ENCODE measurements at regions not wholly inside any gene's neighbourhood (a gene's known extent, or its start where the extent isn't known, plus 50 kb on each side); places are given as distances from the start of the nearest gene placed in this dataset.
"Not testable (repeated sequence)": the region's sequence is repeated elsewhere in the genome, so short reads cannot be mapped to it uniquely, and the experiment has no call there.

GRCh38 chr12:131267576-131267975, 313.9 kb downstream of the ADGRD1 start:
- Histone ChIP-seq H4K20me1 (ENCODE audit: insufficient read depth, low read depth, low read length) (no peaks in the 10 kb centered on the region), H3K79me2 (ENCODE audit: low read length) (no peaks in the 10 kb centered on the region), H3K27me3 (ENCODE audit: low read length) (no peaks in the 10 kb centered on the region), H3K9ac (ENCODE audit: low read length) (no peak overlapping the region), H3K27ac (ENCODE audit: low read length) (no peak overlapping the region), H2AFZ (ENCODE audit: low read length) (no peak overlapping the region), H3K4me2 (ENCODE audit: low read depth, low read length, poor library complexity, severe bottlenecking) (no peak overlapping the region), H3K4me1 (ENCODE audit: low read length) (no peaks in the 10 kb centered on the region), H3K36me3 (ENCODE audit: insufficient read depth, low read length) (no peaks in the 10 kb centered on the region), H3K9me2 (replicated peaks; ENCODE audit: insufficient read depth, low read length) (no peaks in the 10 kb centered on the region), H3K9me3 (ENCODE audit: low read length) (no peaks in the 10 kb centered on the region), H3K4me3 (ENCODE audit: low read length) (no peak overlapping the region)
- DNase-seq, result no peak

DNA sequence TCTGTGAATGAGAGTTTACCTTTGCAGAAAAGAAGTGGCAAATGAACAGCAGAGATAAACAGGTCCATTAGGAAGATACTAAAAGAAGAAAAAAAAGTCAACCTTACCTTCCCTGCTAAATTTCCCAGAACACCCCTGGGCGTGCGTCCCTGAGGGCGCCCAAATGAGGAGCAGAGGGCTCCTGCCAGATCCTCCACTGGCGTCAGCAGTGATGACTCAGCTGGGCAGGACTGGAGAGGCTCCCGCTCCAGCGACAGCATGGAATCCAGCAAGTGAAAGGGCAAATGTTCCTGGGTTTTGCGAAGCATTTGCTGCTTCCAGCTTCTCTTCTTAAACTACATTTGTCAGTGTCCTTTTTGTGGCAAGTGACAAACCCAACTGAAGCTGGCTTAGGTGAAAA, 314.4 kb downstream of the ADGRD1 start:
- not testable (repeated sequence) for H3K79me2 ChIP-seq (ENCODE audit: low read length); H3K4me3 ChIP-seq (ENCODE audit: low read length); H4K20me1 ChIP-seq (ENCODE audit: insufficient read depth, low read depth, low read length); H3K9me2 ChIP-seq (replicated peaks; ENCODE audit: insufficient read depth, low read length); H3K9me3 ChIP-seq (ENCODE audit: low read length); H3K27ac ChIP-seq (ENCODE audit: low read length); DNase-seq; H3K9ac ChIP-seq (ENCODE audit: low read length); H3K36me3 ChIP-seq (ENCODE audit: insufficient read depth, low read length); H3K4me2 ChIP-seq (ENCODE audit: low read depth, low read length, poor library complexity, severe bottlenecking); H3K27me3 ChIP-seq (ENCODE audit: low read length); H3K4me1 ChIP-seq (ENCODE audit: low read length); H2AFZ ChIP-seq (ENCODE audit: low read length)

GRCh38 chr12:131268571-131268970, 314.9 kb downstream of the ADGRD1 start:
- H3K4me1 ChIP-seq (ENCODE audit: low read length); H4K20me1 ChIP-seq (ENCODE audit: insufficient read depth, low read depth, low read length); H3K4me3 ChIP-seq (ENCODE audit: low read length); H2AFZ ChIP-seq (ENCODE audit: low read length); H3K9me2 ChIP-seq (replicated peaks; ENCODE audit: insufficient read depth, low read length); H3K36me3 ChIP-seq (ENCODE audit: insufficient read depth, low read length); H3K27me3 ChIP-seq (ENCODE audit: low read length); H3K79me2 ChIP-seq (ENCODE audit: low read length); DNase-seq; H3K27ac ChIP-seq (ENCODE audit: low read length); H3K9me3 ChIP-seq (ENCODE audit: low read length); H3K9ac ChIP-seq (ENCODE audit: low read length); H3K4me2 ChIP-seq (ENCODE audit: low read depth, low read length, poor library complexity, severe bottlenecking): not testable (repeated sequence)

- Histone ChIP-seq H3K27me3 (ENCODE audit: low read length) (no peaks in the 10 kb centered on the region), H3K79me2 (ENCODE audit: low read length) (no peaks in the 10 kb centered on the region), H3K27ac (ENCODE audit: low read length) (no peak overlapping the region), H3K4me3 (ENCODE audit: low read length) (no peak overlapping the region), H3K9ac (ENCODE audit: low read length) (no peak overlapping the region), H3K36me3 (ENCODE audit: insufficient read depth, low read length) (no peaks in the 10 kb centered on the region), H3K9me3 (ENCODE audit: low read length) (no peaks in the 10 kb centered on the region), H3K4me1 (ENCODE audit: low read length) (no peaks in the 10 kb centered on the region), H3K4me2 (ENCODE audit: low read depth, low read length, poor library complexity, severe bottlenecking) (no peak overlapping the region), H3K9me2 (replicated peaks; ENCODE audit: insufficient read depth, low read length) (no peaks in the 10 kb centered on the region), H4K20me1 (ENCODE audit: insufficient read depth, low read depth, low read length) (no peaks in the 10 kb centered on the region), H2AFZ (ENCODE audit: low read length) (no peak overlapping the region)
- DNase-seq, result no peak
Observed at GRCh38 chr12:131269551-131269950, 315.8 kb downstream of the ADGRD1 start.

- H3K9me3 ChIP-seq (ENCODE audit: low read length); H3K4me2 ChIP-seq (ENCODE audit: low read depth, low read length, poor library complexity, severe bottlenecking); H3K27me3 ChIP-seq (ENCODE audit: low read length); H3K9me2 ChIP-seq (replicated peaks; ENCODE audit: insufficient read depth, low read length); H3K27ac ChIP-seq (ENCODE audit: low read length); H3K4me3 ChIP-seq (ENCODE audit: low read length); H3K4me1 ChIP-seq (ENCODE audit: low read length); H3K36me3 ChIP-seq (ENCODE audit: insufficient read depth, low read length); DNase-seq; H2AFZ ChIP-seq (ENCODE audit: low read length); H3K9ac ChIP-seq (ENCODE audit: low read length); H3K79me2 ChIP-seq (ENCODE audit: low read length); H4K20me1 ChIP-seq (ENCODE audit: insufficient read depth, low read depth, low read length): not testable (repeated sequence)
Observed at GRCh38 chr12:131269977-131270376, 316.3 kb downstream of the ADGRD1 start.

- H3K9ac ChIP-seq (ENCODE audit: low read length), result no peak overlapping the region
- DNase-seq, result no peak
- no peaks in the 10 kb centered on the region for H3K9me2 ChIP-seq (replicated peaks; ENCODE audit: insufficient read depth, low read length)
- no peaks in the 10 kb centered on the region for H3K79me2 ChIP-seq (ENCODE audit: low read length)
- H3K4me1 ChIP-seq (ENCODE audit: low read length), result no peaks in the 10 kb centered on the region
- H3K9me3 ChIP-seq (ENCODE audit: low read length), result no peaks in the 10 kb centered on the region
- H3K36me3 ChIP-seq (ENCODE audit: insufficient read depth, low read length), result no peaks in the 10 kb centered on the region
- H3K27ac ChIP-seq (ENCODE audit: low read length), result no peak overlapping the region
- H3K4me2 ChIP-seq (ENCODE audit: low read depth, low read length, poor library complexity, severe bottlenecking), result no peak overlapping the region
- no peaks in the 10 kb centered on the region for H3K27me3 ChIP-seq (ENCODE audit: low read length)
- H4K20me1 ChIP-seq (ENCODE audit: insufficient read depth, low read depth, low read length), result no peaks in the 10 kb centered on the region
- H2AFZ ChIP-seq (ENCODE audit: low read length), result no peak overlapping the region
- H3K4me3 ChIP-seq (ENCODE audit: low read length), result no peak overlapping the region
Observed at GRCh38 chr12:131271724-131272123, 318.0 kb downstream of the ADGRD1 start.

GRCh38 chr12:131272283-131272814, 318.6 kb downstream of the ADGRD1 start:
- not testable (repeated sequence) for H3K9me2 ChIP-seq (replicated peaks; ENCODE audit: insufficient read depth, low read length); H2AFZ ChIP-seq (ENCODE audit: low read length); H3K27me3 ChIP-seq (ENCODE audit: low read length); H3K9ac ChIP-seq (ENCODE audit: low read length); H3K9me3 ChIP-seq (ENCODE audit: low read length); H3K4me2 ChIP-seq (ENCODE audit: low read depth, low read length, poor library complexity, severe bottlenecking); H3K4me1 ChIP-seq (ENCODE audit: low read length); H3K79me2 ChIP-seq (ENCODE audit: low read length); H4K20me1 ChIP-seq (ENCODE audit: insufficient read depth, low read depth, low read length); DNase-seq; H3K4me3 ChIP-seq (ENCODE audit: low read length); H3K36me3 ChIP-seq (ENCODE audit: insufficient read depth, low read length); H3K27ac ChIP-seq (ENCODE audit: low read length)

- DNase-seq, result no peak
- Histone ChIP-seq H3K4me3 (ENCODE audit: low read length) (no peak overlapping the region), H3K9ac (ENCODE audit: low read length) (no peak overlapping the region), H3K4me2 (ENCODE audit: low read depth, low read length, poor library complexity, severe bottlenecking) (no peak overlapping the region), H3K9me2 (replicated peaks; ENCODE audit: insufficient read depth, low read length) (no peaks in the 10 kb centered on the region), H3K9me3 (ENCODE audit: low read length) (no peaks in the 10 kb centered on the region), H3K27ac (ENCODE audit: low read length) (no peak overlapping the region), H3K4me1 (ENCODE audit: low read length) (no peaks in the 10 kb centered on the region), H3K27me3 (ENCODE audit: low read length) (no peaks in the 10 kb centered on the region), H4K20me1 (ENCODE audit: insufficient read depth, low read depth, low read length) (no peaks in the 10 kb centered on the region), H3K36me3 (ENCODE audit: insufficient read depth, low read length) (no peaks in the 10 kb centered on the region), H3K79me2 (ENCODE audit: low read length) (no peaks in the 10 kb centered on the region), H2AFZ (ENCODE audit: low read length) (no peak overlapping the region)
Observed at GRCh38 chr12:131273291-131273845, 319.7 kb downstream of the ADGRD1 start.

DNA sequence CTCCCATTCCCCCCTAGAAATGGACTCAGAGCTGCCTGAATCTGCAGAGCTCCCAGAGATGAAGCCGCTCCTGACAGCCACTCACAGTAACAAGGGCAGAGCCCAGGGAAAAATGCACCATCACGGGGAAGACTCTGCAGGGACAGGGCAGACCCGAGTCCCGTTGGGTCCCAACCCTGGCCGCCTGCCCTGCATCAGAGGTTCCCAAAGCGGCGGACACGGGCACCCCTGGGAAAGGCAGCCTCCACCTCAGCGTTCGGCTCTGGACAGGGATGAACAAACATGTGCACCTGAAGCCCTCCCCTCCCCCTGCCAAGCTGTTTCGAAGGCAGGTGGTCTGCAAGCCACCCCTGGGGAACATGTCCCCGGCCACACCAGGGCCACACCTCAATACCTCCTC, 320.4 kb downstream of the ADGRD1 start:
- Histone ChIP-seq H3K4me1 (ENCODE audit: low read length) (no peaks in the 10 kb centered on the region), H3K27ac (ENCODE audit: low read length) (no peak overlapping the region), H3K4me2 (ENCODE audit: low read depth, low read length, poor library complexity, severe bottlenecking) (no peak overlapping the region), H3K36me3 (ENCODE audit: insufficient read depth, low read length) (no peaks in the 10 kb centered on the region), H3K9ac (ENCODE audit: low read length) (no peak overlapping the region), H3K27me3 (ENCODE audit: low read length) (no peaks in the 10 kb centered on the region), H3K9me2 (replicated peaks; ENCODE audit: insufficient read depth, low read length) (no peaks in the 10 kb centered on the region), H3K4me3 (ENCODE audit: low read length) (no peak overlapping the region), H4K20me1 (ENCODE audit: insufficient read depth, low read depth, low read length) (no peaks in the 10 kb centered on the region), H3K79me2 (ENCODE audit: low read length) (no peaks in the 10 kb centered on the region), H2AFZ (ENCODE audit: low read length) (no peak overlapping the region), H3K9me3 (ENCODE audit: low read length) (no peaks in the 10 kb centered on the region)
- no peak for DNase-seq

Measured in Karpas-422 (cell line).